Prostate gland (tissue), 2 donors: ENCODE measurements at regions not wholly inside any gene's neighbourhood (a gene's known extent, or its start where the extent isn't known, plus 50 kb on each side); places are given as distances from the start of the nearest gene placed in this dataset.
A peak's percentile ranks its signal among the peaks of the same experiment; 100 is the strongest.

Experiments
- DNase-seq: peaks from one replicate; pipeline ENCODE4 v3.0.0-alpha.2; 2019; ENCODE audit warnings: low spot score
- H3K27ac ChIP-seq, 2 donors: fragments of 200-600 bp; sonication (generic); 2 replicates each; pipeline ENCODE4 v1.5.1; 2017 to 2019
- H3K27me3 ChIP-seq: fragments of 200-600 bp; sonication (generic); replicated peaks from 2 replicates; pipeline ENCODE4 v1.5.1; 2019; ENCODE audit not compliant: insufficient read depth
- H3K36me3 ChIP-seq, 2 donors: fragments of 200-600 bp; sonication (generic); 1 replicate in 1 of 2; 2 replicates in 1 of 2; pipeline versions ENCODE4 v1.5.1 to v1.8.1; 2017 to 2019
- H3K4me1 ChIP-seq: fragments of 200-600 bp; sonication (generic); replicated peaks from 2 replicates; pipeline ENCODE4 v1.5.1; 2019
- H3K4me3 ChIP-seq, 2 donors: fragments of 200-600 bp; sonication (generic); 2 replicates each; pipeline ENCODE4 v1.5.1; 2017 to 2019
- H3K9me3 ChIP-seq: fragments of 200-600 bp; sonication (generic); 2 replicates; pipeline ENCODE4 v1.5.1; 2017
- POLR2A ChIP-seq: fragments of 450-650 bp; IDR thresholded peaks from one replicate; pipeline ENCODE4 v1.6.1; 2016; ENCODE audit warnings: antibody characterized with exemption, mild to moderate bottlenecking
- POLR2AphosphoS5 ChIP-seq: sonication (generic); formaldehyde crosslinking; IDR thresholded peaks from one replicate; pipeline ENCODE4 v1.6.1; 2017; ENCODE audit warnings: antibody characterized with exemption
- WGBS: methylation state at CpG from one replicate; pipeline ENCODE4 v1.1.5; 2018; 5-methylcytosine and 5-hydroxymethylcytosine counted together
- intact Hi-C: fragments of 100-400 bp; cut with DNase I; formaldehyde crosslinking; loops from one replicate; pipeline ENCODE4 v1.14.2; 2022
- TF ChIP-seq, protein P1 (sequence below), 4 experiments: fragments of 200-600 bp in 2 of 4; fragments of 450-650 bp in 2 of 4; sonication (generic) in 2 of 4; IDR thresholded peaks; 1 replicate in 3 of 4; 2 replicates in 1 of 4; pipeline ENCODE4 v1.5.1; 2016 to 2019; ENCODE audit warnings: antibody characterized with exemption in 4 of 4, mild to moderate bottlenecking in 2 of 4, moderate library complexity in 2 of 4

DNA sequence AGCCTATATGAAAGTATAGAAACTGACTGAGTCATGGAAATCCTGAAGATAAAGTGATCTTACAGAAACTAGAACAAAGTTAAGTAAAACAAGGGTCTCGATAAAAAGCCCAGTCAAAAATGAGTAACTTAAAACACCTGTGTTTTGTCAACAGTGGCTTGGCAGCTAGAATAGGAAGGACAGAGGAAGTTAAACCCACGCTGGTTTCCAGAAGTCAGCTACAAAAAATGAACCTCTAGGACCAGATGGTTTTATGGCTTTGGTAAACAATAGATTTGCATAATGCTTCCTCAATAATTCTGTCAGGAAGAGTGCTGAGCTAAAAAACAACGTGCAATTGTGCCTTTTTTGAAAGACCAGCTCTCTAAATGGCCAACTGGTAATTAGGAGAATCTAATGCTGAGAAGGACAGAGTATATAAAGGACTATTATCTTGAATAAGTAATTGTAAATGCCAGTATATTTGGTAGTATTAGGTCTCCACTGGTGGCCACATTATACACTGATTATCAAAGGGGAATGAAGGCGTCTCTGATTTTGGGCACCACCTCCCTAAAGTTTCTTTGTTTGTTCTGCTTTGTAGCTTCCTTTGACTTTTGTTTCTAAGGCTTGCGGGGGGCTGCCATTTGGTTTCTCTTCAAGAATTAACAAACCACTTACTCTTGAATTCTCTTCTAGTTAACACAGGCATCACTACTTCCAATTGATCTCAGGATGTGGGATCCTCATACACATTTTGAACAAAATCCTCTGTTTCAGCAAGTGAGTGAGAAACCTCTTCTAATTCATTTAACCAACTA lies 72.2 kb upstream of the PPP3CA start:
- DNase-seq, result peak; percentile 5
- intact Hi-C loops, result no loop called here
- no peaks in the 10 kb centered on the region for H3K27me3 ChIP-seq
- 19% methylated on average over 5 of the region's 5 CpGs for WGBS
- peaks cover 4% of the 10 kb centered on the region for H3K4me1 ChIP-seq
- H3K27ac ChIP-seq, result no peak overlapping the region
- no peaks in the 10 kb centered on the region for H3K36me3 ChIP-seq
- H3K4me3 ChIP-seq, result no peak overlapping the region
- TF ChIP-seq, protein P1, sequence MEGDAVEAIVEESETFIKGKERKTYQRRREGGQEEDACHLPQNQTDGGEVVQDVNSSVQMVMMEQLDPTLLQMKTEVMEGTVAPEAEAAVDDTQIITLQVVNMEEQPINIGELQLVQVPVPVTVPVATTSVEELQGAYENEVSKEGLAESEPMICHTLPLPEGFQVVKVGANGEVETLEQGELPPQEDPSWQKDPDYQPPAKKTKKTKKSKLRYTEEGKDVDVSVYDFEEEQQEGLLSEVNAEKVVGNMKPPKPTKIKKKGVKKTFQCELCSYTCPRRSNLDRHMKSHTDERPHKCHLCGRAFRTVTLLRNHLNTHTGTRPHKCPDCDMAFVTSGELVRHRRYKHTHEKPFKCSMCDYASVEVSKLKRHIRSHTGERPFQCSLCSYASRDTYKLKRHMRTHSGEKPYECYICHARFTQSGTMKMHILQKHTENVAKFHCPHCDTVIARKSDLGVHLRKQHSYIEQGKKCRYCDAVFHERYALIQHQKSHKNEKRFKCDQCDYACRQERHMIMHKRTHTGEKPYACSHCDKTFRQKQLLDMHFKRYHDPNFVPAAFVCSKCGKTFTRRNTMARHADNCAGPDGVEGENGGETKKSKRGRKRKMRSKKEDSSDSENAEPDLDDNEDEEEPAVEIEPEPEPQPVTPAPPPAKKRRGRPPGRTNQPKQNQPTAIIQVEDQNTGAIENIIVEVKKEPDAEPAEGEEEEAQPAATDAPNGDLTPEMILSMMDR (IDR thresholded peaks at IDR 0.05), result no peak
- TF ChIP-seq POLR2A (no peak), POLR2AphosphoS5 (peak; percentile 41)
- no peaks in the 10 kb centered on the region for H3K9me3 ChIP-seq

DNA sequence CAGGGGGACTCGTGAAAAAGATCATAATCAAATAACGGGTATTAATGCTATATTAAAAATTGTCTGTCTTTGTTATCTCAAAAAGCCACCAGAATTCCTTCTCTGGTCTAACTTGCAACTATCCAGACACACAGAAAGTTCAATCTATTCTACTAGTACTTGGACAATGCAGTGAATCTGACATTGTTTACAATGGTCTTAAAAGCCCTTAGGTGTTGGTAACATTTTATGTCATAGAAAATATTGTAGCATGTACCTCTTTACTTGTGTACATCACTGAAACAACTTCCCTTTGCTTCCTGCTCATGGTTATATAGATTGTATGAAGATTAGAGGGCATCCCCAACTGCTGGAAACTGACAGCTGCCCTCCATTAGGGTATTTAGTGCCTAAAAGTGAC lies 71.1 kb upstream of the PPP3CA start:
- Histone ChIP-seq H3K4me1 (peaks cover 4% of the 10 kb centered on the region), H3K9me3 (no peaks in the 10 kb centered on the region), H3K36me3 (no peaks in the 10 kb centered on the region), H3K27ac (no peak overlapping the region), H3K4me3 (no peak overlapping the region), H3K27me3 (no peaks in the 10 kb centered on the region)
- TF ChIP-seq, protein P1 (IDR thresholded peaks at IDR 0.05), result no peak
- TF ChIP-seq POLR2AphosphoS5 (no peak), POLR2A (no peak)
- intact Hi-C loops, result no loop called here
- DNase-seq, result no peak
- WGBS, result 70% methylated on average over 2 of the region's 2 CpGs

DNA sequence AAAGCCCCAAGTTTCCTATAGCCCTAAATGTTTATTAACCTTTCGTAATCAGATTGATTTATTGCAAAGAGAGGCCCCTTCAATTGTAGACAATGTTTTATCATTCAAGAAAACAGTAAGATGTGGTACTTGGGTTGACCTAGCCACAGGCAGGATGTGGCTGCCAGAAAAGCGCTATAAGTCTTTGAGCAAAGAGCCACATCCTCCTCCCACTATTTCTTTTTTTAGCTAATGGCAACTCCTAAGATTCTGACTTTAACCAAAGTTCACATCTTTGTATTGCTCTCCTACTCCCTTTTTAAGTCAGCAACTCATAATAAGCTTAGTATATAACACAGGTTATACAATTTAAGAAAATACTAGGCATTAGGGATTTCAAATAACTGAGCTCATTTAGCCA lies 70.7 kb upstream of the PPP3CA start:
- 85% methylated on average over 2 of the region's 2 CpGs for WGBS
- no peaks in the 10 kb centered on the region for H3K27me3 ChIP-seq
- peaks cover 4% of the 10 kb centered on the region for H3K4me1 ChIP-seq
- intact Hi-C loops, result no loop called here
- no peak for DNase-seq
- H3K36me3 ChIP-seq, result no peaks in the 10 kb centered on the region
- TF ChIP-seq POLR2AphosphoS5 (no peak), POLR2A (no peak)
- TF ChIP-seq, protein P1 (IDR thresholded peaks at IDR 0.05), result no peak
- no peaks in the 10 kb centered on the region for H3K9me3 ChIP-seq
- no peak overlapping the region for H3K4me3 ChIP-seq
- no peak overlapping the region for H3K27ac ChIP-seq

DNA sequence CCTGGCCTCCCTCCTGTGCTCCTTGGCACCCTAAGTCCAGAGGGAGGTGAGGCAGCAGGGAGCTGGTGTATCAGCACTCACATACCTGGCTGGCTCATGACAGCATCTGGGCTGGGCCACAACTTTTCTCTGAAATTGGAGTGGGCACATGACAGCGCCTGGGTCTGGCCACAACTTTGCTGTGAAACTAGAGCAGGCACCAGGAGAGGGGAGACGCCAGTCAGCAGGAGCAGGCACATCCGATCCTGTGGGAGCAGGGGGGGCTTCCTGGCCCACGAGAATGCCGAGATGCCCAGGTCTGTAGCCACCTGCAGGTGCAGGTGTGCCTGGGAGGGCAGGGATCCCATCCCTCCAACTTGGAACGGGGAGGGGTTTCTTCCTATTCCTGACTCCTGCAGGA lies 69.7 kb upstream of the PPP3CA start:
- Histone ChIP-seq H3K4me3 (no peak overlapping the region), H3K27me3 (no peaks in the 10 kb centered on the region), H3K27ac (no peak overlapping the region), H3K9me3 (no peaks in the 10 kb centered on the region), H3K36me3 (no peaks in the 10 kb centered on the region), H3K4me1 (peaks cover 4% of the 10 kb centered on the region)
- no peak for DNase-seq
- intact Hi-C loops, result no loop called here
- 90% methylated on average over 6 of the region's 6 CpGs for WGBS
- TF ChIP-seq POLR2AphosphoS5 (no peak), POLR2A (no peak)
- TF ChIP-seq, protein P1 (IDR thresholded peaks at IDR 0.05), result no peak

DNA sequence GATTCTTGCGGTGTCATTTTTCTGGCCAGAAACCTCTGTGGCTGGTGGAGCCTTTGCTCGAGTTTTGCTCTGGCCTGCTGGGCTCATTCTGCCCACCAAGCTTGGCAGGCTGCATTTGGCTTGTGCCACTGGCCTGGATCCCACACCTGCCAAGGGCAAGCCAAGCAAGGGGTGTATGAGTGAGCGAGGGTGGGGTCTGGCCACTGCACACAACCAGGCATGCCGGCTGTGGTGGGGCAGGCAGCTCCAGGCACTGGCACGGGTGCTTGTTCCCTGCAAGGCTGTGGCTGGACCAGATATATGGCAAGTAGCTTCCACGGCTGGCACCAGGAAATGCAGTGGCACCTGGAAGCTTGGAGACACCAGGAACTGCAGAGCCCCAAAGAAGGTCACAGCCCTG lies 68.6 kb upstream of the PPP3CA start:
- Histone ChIP-seq H3K4me1 (peaks cover 4% of the 10 kb centered on the region), H3K9me3 (no peaks in the 10 kb centered on the region), H3K27ac (no peak overlapping the region), H3K36me3 (no peaks in the 10 kb centered on the region), H3K27me3 (no peaks in the 10 kb centered on the region), H3K4me3 (no peak overlapping the region)
- no peak for DNase-seq
- WGBS, result 37% methylated on average over 6 of the region's 6 CpGs
- intact Hi-C loops, result no loop called here
- TF ChIP-seq POLR2AphosphoS5, result no peak
- TF ChIP-seq POLR2A, result no peak
- TF ChIP-seq, protein P1 (IDR thresholded peaks at IDR 0.05), result no peak
